ENCODE measurements at regions not wholly inside any gene's neighbourhood (a gene's known extent, or its start where the extent isn't known, plus 50 kb on each side); places are given as distances from the start of the nearest gene placed in this dataset.

- Histone ChIP-seq H3K9me2 (ENCODE audit: insufficient read depth) (no peaks in the 10 kb centered on the region), H3K9me3 (ENCODE audit: control insufficient read depth in 1 of 2, insufficient read depth in 1 of 2, low read depth in 1 of 2, low read length in 2 of 2) (no peaks in the 10 kb centered on the region; a peak in 1 of 4 replicates), H4K20me1 (ENCODE audit: insufficient read depth) (no peaks in the 10 kb centered on the region), H3K27me3 (ENCODE audit: insufficient read depth, low read length) (no peaks in the 10 kb centered on the region), H3K4me3 (replicated peaks in 1 of 2; ENCODE audit: low read depth in 1 of 2, low read length in 2 of 2) (no peak overlapping the region), H3K27ac (ENCODE audit: low read depth, low read length) (no peak overlapping the region), H3K79me2 (ENCODE audit: insufficient read depth, low read length) (no peaks in the 10 kb centered on the region), H3K4me2 (ENCODE audit: low read length) (no peak overlapping the region), H3K36me3 (ENCODE audit: control insufficient read depth in 1 of 2, insufficient read depth in 2 of 2, low read length in 2 of 2) (no peaks in the 10 kb centered on the region), H2AFZ (ENCODE audit: low read depth, low read length, poor library complexity, severe bottlenecking) (no peak overlapping the region), H3K4me1 (ENCODE audit: control insufficient read depth in 1 of 2, insufficient read depth in 2 of 2, low read length in 2 of 2) (no peaks in the 10 kb centered on the region), H3K9ac (ENCODE audit: low read length) (no peak overlapping the region)
- ChIA-PET CTCF (no interaction called here), RAD21 (ENCODE audit: low non-redundant PET in 1 of 2, low total read pairs in 2 of 2, uncharacterized antibody in 2 of 2, unreplicated experiment in 2 of 2) (no interaction called here), POLR2A (no interaction called here)
- DNase-seq (ENCODE audit: low read depth, low spot score) (no peak), ATAC-seq (no peak)
- no TSS peak for BruUV-seq (replicated peaks)
- TF ChIP-seq POLR2AphosphoS5 (IDR thresholded peaks at IDR 0.05; ENCODE audit: low read depth, low read length): no peak
- intact Hi-C loops (cut with micrococcal nuclease): no loop called here
Observed at GRCh38 chr10:128978211-128978610, 488.8 kb upstream of the MGMT start.

GRCh38 chr10:128979405-128979804 lies 487.6 kb upstream of the MGMT start:
- Histone ChIP-seq H3K27me3 (ENCODE audit: insufficient read depth, low read length) (no peaks in the 10 kb centered on the region), H4K20me1 (ENCODE audit: insufficient read depth) (no peaks in the 10 kb centered on the region), H3K9me3 (ENCODE audit: control insufficient read depth in 1 of 2, insufficient read depth in 1 of 2, low read depth in 1 of 2, low read length in 2 of 2) (no peaks in the 10 kb centered on the region; a peak in 2 of 4 replicates), H3K4me2 (ENCODE audit: low read length) (no peak overlapping the region), H3K4me1 (ENCODE audit: control insufficient read depth in 1 of 2, insufficient read depth in 2 of 2, low read length in 2 of 2) (no peaks in the 10 kb centered on the region), H3K4me3 (replicated peaks in 1 of 2; ENCODE audit: low read depth in 1 of 2, low read length in 2 of 2) (no peak overlapping the region), H3K27ac (ENCODE audit: low read depth, low read length) (no peak overlapping the region), H2AFZ (ENCODE audit: low read depth, low read length, poor library complexity, severe bottlenecking) (no peak overlapping the region), H3K9ac (ENCODE audit: low read length) (no peak overlapping the region), H3K79me2 (ENCODE audit: insufficient read depth, low read length) (no peaks in the 10 kb centered on the region), H3K36me3 (ENCODE audit: control insufficient read depth in 1 of 2, insufficient read depth in 2 of 2, low read length in 2 of 2) (no peaks in the 10 kb centered on the region), H3K9me2 (ENCODE audit: insufficient read depth) (no peaks in the 10 kb centered on the region)
- DNase-seq (ENCODE audit: low read depth, low spot score) (no peak), ATAC-seq (no peak)
- POLR2A ChIA-PET: no interaction called here
- RAD21 ChIA-PET (ENCODE audit: low non-redundant PET in 1 of 2, low total read pairs in 2 of 2, uncharacterized antibody in 2 of 2, unreplicated experiment in 2 of 2): no interaction called here
- no peak for TF ChIP-seq REST (IDR thresholded peaks at IDR 0.05; ENCODE audit: low read depth)
- TF ChIP-seq RAD21 (IDR thresholded peaks at IDR 0.05; ENCODE audit: low read depth): no peak
- TF ChIP-seq TCF7L2 (IDR thresholded peaks at IDR 0.05; ENCODE audit: borderline replicate concordance, extremely low read depth, insufficient read depth, insufficient read length): no peak
- TF ChIP-seq POLR2A (IDR thresholded peaks at IDR 0.05; ENCODE audit: borderline replicate concordance, extremely low read depth, insufficient read depth, insufficient read length): no peak
- no peak for TF ChIP-seq YY1 (IDR thresholded peaks at IDR 0.05; ENCODE audit: extremely low read depth, insufficient replicate concordance, low read depth, low read length)
- TF ChIP-seq, protein P1, sequence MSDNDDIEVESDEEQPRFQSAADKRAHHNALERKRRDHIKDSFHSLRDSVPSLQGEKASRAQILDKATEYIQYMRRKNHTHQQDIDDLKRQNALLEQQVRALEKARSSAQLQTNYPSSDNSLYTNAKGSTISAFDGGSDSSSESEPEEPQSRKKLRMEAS (IDR thresholded peaks at IDR 0.05): no peak
- TF ChIP-seq SRF (IDR thresholded peaks at IDR 0.05; ENCODE audit: low read depth): no peak
- no peak for TF ChIP-seq SP1 (IDR thresholded peaks at IDR 0.05; ENCODE audit: low read depth)
- TF ChIP-seq POLR2AphosphoS5 (IDR thresholded peaks at IDR 0.05; ENCODE audit: low read depth, low read length): no peak
- no peak for TF ChIP-seq FOSL1 (IDR thresholded peaks at IDR 0.05; ENCODE audit: low read depth)
- no peak for TF ChIP-seq JUND (IDR thresholded peaks at IDR 0.05)
- no peak for TF ChIP-seq CEBPB (IDR thresholded peaks at IDR 0.05; ENCODE audit: low read depth)
- TF ChIP-seq ZNF274 (IDR thresholded peaks at IDR 0.05; ENCODE audit: low read depth, low read length): no peak
- TF ChIP-seq, protein P2, sequence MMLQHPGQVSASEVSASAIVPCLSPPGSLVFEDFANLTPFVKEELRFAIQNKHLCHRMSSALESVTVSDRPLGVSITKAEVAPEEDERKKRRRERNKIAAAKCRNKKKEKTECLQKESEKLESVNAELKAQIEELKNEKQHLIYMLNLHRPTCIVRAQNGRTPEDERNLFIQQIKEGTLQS (IDR thresholded peaks at IDR 0.05): no peak
- no peak for TF ChIP-seq ZFX (IDR thresholded peaks at IDR 0.05)
- TF ChIP-seq EZH2phosphoT487 (IDR thresholded peaks at IDR 0.05; ENCODE audit: borderline replicate concordance): no peak
- TF ChIP-seq, protein P3, sequence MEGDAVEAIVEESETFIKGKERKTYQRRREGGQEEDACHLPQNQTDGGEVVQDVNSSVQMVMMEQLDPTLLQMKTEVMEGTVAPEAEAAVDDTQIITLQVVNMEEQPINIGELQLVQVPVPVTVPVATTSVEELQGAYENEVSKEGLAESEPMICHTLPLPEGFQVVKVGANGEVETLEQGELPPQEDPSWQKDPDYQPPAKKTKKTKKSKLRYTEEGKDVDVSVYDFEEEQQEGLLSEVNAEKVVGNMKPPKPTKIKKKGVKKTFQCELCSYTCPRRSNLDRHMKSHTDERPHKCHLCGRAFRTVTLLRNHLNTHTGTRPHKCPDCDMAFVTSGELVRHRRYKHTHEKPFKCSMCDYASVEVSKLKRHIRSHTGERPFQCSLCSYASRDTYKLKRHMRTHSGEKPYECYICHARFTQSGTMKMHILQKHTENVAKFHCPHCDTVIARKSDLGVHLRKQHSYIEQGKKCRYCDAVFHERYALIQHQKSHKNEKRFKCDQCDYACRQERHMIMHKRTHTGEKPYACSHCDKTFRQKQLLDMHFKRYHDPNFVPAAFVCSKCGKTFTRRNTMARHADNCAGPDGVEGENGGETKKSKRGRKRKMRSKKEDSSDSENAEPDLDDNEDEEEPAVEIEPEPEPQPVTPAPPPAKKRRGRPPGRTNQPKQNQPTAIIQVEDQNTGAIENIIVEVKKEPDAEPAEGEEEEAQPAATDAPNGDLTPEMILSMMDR (IDR thresholded peaks at IDR 0.05 in 2 of 3, conservative IDR thresholded peaks at IDR 0.05 in 1 of 3; ENCODE audit: borderline replicate concordance in 1 of 3, insufficient read depth in 1 of 3, low read depth in 2 of 3, low read length in 2 of 3): no peak
- TF ChIP-seq EZH2 (IDR thresholded peaks at IDR 0.05): no peak
- intact Hi-C loops (cut with micrococcal nuclease): no loop called here
- CTCF ChIA-PET: no interaction called here
- no TSS peak for BruUV-seq (replicated peaks)
